ENCODE measurements at regions not wholly inside any gene's neighbourhood (a gene's known extent, or its start where the extent isn't known, plus 50 kb on each side); places are given as distances from the start of the nearest gene placed in this dataset.
A peak's percentile ranks its signal among the peaks of the same experiment; 100 is the strongest.
"Not testable (repeated sequence)": the region's sequence is repeated elsewhere in the genome, so short reads cannot be mapped to it uniquely, and the experiment has no call there.

GRCh38 chr6:140403020-140403419 lies 1028.6 kb upstream of the CITED2 start:
- no peak for FAIRE-seq

- no peak for FAIRE-seq
Observed at GRCh38 chr6:140401761-140402160, 1027.3 kb upstream of the CITED2 start.

GRCh38 chr6:140398076-140398475 lies 1023.6 kb upstream of the CITED2 start:
- peak; percentile 63 for FAIRE-seq

GRCh38 chr6:140397106-140397505 lies 1022.7 kb upstream of the CITED2 start:
- no peak for FAIRE-seq

GRCh38 chr6:140393665-140394540 lies 1019.5 kb upstream of the CITED2 start:
- no peak for FAIRE-seq

- FAIRE-seq, result peak; percentile 78
Observed at GRCh38 chr6:140388815-140389214, 1014.4 kb upstream of the CITED2 start.

- no peak for FAIRE-seq
Observed at GRCh38 chr6:140388192-140388802, 1013.8 kb upstream of the CITED2 start.

- no peak for FAIRE-seq
Observed at GRCh38 chr6:140385679-140386078, 1011.2 kb upstream of the CITED2 start.

- no peak for FAIRE-seq
Observed at GRCh38 chr6:140382355-140382754, 1007.9 kb upstream of the CITED2 start.

GRCh38 chr6:140380427-140381218 lies 1006.2 kb upstream of the CITED2 start:
- FAIRE-seq, result no peak

GRCh38 chr6:140379919-140380318 lies 1005.5 kb upstream of the CITED2 start:
- peak; percentile 99 for FAIRE-seq

GRCh38 chr6:140376209-140376608 lies 1001.8 kb upstream of the CITED2 start:
- no peak for FAIRE-seq

- not testable (repeated sequence) for FAIRE-seq
Observed at GRCh38 chr6:140373728-140374127, 999.3 kb upstream of the CITED2 start.

- FAIRE-seq, result no peak
Observed at GRCh38 chr6:140372064-140372463, 997.6 kb upstream of the CITED2 start.

- no peak for FAIRE-seq
Observed at GRCh38 chr6:140370976-140371870, 996.8 kb upstream of the CITED2 start.

- FAIRE-seq, result no peak
Observed at GRCh38 chr6:140370441-140370840, 996.0 kb upstream of the CITED2 start.

GRCh38 chr6:140366991-140367390 lies 992.5 kb upstream of the CITED2 start:
- FAIRE-seq, result no peak

GRCh38 chr6:140364916-140365315 lies 990.5 kb upstream of the CITED2 start:
- no peak for FAIRE-seq

GRCh38 chr6:140360651-140361050 lies 986.2 kb upstream of the CITED2 start:
- FAIRE-seq, result no peak

GRCh38 chr6:140355476-140355875 lies 981.0 kb upstream of the CITED2 start:
- no peak for FAIRE-seq

GRCh38 chr6:140354296-140354695 lies 979.8 kb upstream of the CITED2 start:
- FAIRE-seq, result no peak

GRCh38 chr6:140353536-140353935 lies 979.1 kb upstream of the CITED2 start:
- no peak for FAIRE-seq
